ENCODE measurements at regions not wholly inside any gene's neighbourhood (a gene's known extent, or its start where the extent isn't known, plus 50 kb on each side); places are given as distances from the start of the nearest gene placed in this dataset.

GRCh38 chr4:163654621-163655020 lies 160.1 kb downstream of the TMA16 start:
- no peak overlapping the region for H3K27ac Mint-ChIP-seq
- no peaks in the 10 kb centered on the region for H3K36me3 Mint-ChIP-seq (ENCODE audit: insufficient read depth)
- peaks cover 29% of the 10 kb centered on the region for H3K9me3 Mint-ChIP-seq (ENCODE audit: low read depth)
- no peak overlapping the region for H3K4me3 Mint-ChIP-seq (ENCODE audit: low read depth)
- no peak for DNase-seq (ENCODE audit: low spot score, unreplicated experiment)
- peaks cover 6% of the 10 kb centered on the region for H3K4me1 Mint-ChIP-seq (ENCODE audit: low read depth)
- no peak for TF ChIP-seq CTCF (IDR thresholded peaks at IDR 0.05; ENCODE audit: unreplicated experiment)
- H3K27me3 Mint-ChIP-seq = no peaks in the 10 kb centered on the region

DNA sequence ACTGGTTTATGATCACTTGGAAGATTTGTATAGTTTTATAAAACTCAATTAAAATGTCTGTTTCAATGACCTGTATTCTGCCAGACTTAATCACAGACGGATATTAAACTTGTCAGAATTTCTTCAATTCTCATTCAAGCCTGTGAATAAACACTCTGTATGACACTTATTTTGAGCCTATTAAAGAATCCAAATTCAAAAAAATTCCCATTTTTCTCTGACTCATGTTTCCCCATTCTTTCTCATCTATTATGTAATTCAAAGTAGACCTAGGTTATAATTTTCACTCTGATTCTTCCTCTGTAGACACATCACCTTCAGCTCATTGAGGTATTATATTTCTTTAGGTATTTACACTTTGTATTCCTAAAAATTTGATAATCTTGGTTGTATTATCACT lies 166.1 kb downstream of the TMA16 start:
- Mint-ChIP-seq H3K4me1 (ENCODE audit: low read depth) (no peaks in the 10 kb centered on the region), H3K27ac (no peak overlapping the region), H3K36me3 (ENCODE audit: insufficient read depth) (no peaks in the 10 kb centered on the region), H3K4me3 (ENCODE audit: low read depth) (no peak overlapping the region), H3K27me3 (no peaks in the 10 kb centered on the region), H3K9me3 (ENCODE audit: low read depth) (peaks cover 25% of the 10 kb centered on the region)
- TF ChIP-seq CTCF (IDR thresholded peaks at IDR 0.05; ENCODE audit: unreplicated experiment) = no peak
- DNase-seq (ENCODE audit: low spot score, unreplicated experiment) = no peak

DNA sequence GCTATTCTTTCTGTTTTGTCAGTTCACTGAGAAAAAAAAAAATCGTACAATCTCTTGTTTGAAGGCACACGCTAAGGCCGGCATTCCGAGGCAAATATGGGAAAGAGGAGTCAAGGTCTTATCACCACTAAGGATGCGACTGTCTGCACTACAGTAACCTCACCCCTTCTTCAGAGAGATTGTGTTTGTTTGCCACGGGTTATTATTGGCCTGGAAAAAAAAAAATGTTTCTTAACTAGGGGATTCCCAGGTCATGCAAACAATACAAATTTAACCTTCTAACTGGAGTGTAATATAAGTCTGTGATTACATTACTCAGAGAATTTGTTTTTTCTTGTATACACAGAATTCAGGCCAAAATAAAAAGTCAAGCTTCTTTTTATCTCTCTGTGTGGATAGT lies 168.3 kb downstream of the TMA16 start:
- no peak overlapping the region for H3K4me3 Mint-ChIP-seq (ENCODE audit: low read depth)
- no peak overlapping the region for H3K27ac Mint-ChIP-seq
- TF ChIP-seq CTCF (IDR thresholded peaks at IDR 0.05; ENCODE audit: unreplicated experiment) = no peak
- H3K27me3 Mint-ChIP-seq = no peaks in the 10 kb centered on the region
- H3K9me3 Mint-ChIP-seq (ENCODE audit: low read depth) = peaks cover 9% of the 10 kb centered on the region
- no peaks in the 10 kb centered on the region for H3K36me3 Mint-ChIP-seq (ENCODE audit: insufficient read depth)
- DNase-seq (ENCODE audit: low spot score, unreplicated experiment) = no peak
- H3K4me1 Mint-ChIP-seq (ENCODE audit: low read depth) = no peaks in the 10 kb centered on the region

DNA sequence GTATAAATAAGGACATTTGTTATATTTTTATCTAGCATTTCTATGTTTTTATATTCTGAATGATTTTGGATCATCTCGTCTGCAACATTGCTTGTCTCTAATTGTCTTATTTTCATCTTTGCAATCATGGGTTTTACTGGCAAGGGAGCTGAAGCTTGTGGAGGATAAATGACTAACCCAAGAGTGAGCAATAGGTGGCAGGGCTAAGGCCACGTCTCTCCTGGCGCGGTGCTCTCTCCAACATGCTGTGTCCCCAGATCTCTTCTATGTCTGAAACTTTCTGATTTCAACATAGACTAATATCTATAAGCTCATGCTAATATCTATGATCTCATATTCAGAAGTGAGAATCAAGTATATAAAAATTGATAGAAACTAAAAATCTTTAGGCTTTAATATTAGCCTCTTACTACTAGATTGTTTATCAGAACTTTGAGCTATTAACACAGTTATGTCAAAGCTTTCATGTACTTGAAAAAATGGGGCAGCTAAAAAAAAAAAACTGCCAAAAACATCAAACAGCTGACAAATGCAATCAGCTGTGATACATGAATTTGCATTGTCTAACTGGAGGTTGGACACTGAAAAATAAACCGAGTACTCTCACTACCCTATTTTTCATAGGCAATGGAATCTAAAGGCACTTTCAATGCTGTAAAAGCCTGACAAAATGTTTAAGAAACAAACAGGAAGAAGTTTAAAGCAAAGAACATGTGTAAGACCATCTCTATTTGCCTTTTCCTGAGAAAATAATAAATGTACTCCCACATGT lies 169.2 kb downstream of the TMA16 start:
- Mint-ChIP-seq H3K9me3 (ENCODE audit: low read depth) (peaks cover under 1% of the 10 kb centered on the region), H3K36me3 (ENCODE audit: insufficient read depth) (no peaks in the 10 kb centered on the region), H3K27me3 (no peaks in the 10 kb centered on the region), H3K4me3 (ENCODE audit: low read depth) (no peak overlapping the region), H3K4me1 (ENCODE audit: low read depth) (no peaks in the 10 kb centered on the region), H3K27ac (no peak overlapping the region)
- TF ChIP-seq CTCF (IDR thresholded peaks at IDR 0.05; ENCODE audit: unreplicated experiment) = no peak
- no peak for DNase-seq (ENCODE audit: low spot score, unreplicated experiment)

GRCh38 chr4:163665101-163665500 lies 170.6 kb downstream of the TMA16 start:
- no peak for DNase-seq (ENCODE audit: low spot score, unreplicated experiment)
- H3K4me3 Mint-ChIP-seq (ENCODE audit: low read depth) = no peak overlapping the region
- no peaks in the 10 kb centered on the region for H3K9me3 Mint-ChIP-seq (ENCODE audit: low read depth)
- H3K36me3 Mint-ChIP-seq (ENCODE audit: insufficient read depth) = no peaks in the 10 kb centered on the region
- H3K27me3 Mint-ChIP-seq = no peaks in the 10 kb centered on the region
- no peak for TF ChIP-seq CTCF (IDR thresholded peaks at IDR 0.05; ENCODE audit: unreplicated experiment)
- no peaks in the 10 kb centered on the region for H3K4me1 Mint-ChIP-seq (ENCODE audit: low read depth)
- H3K27ac Mint-ChIP-seq = no peak overlapping the region
